ENCODE measurements at regions not wholly inside any gene's neighbourhood (a gene's known extent, or its start where the extent isn't known, plus 50 kb on each side); places are given as distances from the start of the nearest gene placed in this dataset.

DNA sequence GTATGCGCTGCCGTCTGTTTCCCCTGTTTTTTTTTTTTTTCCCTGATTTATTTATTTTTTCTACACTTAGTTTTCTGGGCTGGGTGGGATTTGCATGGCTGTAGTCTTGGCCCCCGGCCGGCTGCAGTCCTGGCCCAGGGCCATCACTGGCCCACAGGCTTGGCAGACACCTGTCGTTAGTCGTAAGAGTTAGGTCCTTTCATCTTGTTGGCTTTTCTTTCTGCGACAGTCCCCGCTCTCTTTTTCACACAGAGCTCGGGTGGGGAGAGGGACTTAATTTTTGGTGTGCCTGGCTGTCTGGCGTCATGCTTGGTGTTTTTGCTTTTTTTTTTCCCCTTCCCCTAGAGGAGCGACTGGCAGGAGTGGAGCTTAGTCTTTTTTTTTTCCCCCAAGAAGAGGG is 183.4 kb downstream of the KLF13 start:
- DNase-seq (ENCODE audit: low read depth): no peak

GRCh38 chr15:31511707-31512310 is 185.2 kb downstream of the KLF13 start:
- DNase-seq (ENCODE audit: low read depth): no peak

DNA sequence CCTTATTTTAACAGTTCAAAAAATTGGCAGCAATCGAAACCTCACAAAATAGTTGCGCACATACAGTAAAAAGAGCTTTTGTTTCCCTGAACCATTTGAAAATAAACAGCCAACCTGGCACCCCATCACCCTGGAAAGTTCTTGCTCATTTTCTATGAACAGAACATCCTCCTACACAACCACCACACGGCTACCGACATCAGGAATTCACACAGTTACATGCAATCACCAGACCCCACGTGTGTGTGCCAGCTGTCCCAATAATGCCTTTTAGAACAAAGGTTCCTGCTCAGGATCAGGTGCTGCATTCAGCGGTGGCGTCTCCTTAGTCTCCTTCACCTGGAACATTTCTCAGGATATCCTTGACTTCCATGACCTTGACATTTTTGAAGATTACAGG is 186.5 kb downstream of the KLF13 start:
- DNase-seq (ENCODE audit: low read depth): no peak

GRCh38 chr15:31516440-31516839 is 189.8 kb downstream of the KLF13 start:
- DNase-seq (ENCODE audit: low read depth): peak; percentile 48

DNA sequence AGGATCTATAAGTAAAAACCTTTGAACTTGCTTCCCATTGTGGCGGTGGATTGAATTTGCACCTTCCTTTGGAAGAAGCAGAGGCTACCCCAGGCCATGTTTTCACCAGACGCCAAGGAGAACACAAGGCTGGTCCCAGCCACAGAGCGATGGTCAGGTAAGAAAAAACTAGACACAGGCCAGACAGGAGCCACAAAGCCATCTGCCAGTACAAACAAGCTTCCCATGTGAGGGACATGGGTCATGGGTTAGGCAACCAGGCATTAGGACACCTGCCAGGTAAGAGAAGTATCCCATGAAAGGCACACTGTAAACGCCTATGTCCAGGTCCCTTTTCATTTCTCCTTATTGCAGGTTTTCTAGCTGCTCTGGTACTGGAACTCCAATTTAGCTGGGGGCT is 190.2 kb downstream of the KLF13 start:
- no peak for DNase-seq (ENCODE audit: low read depth)

DNA sequence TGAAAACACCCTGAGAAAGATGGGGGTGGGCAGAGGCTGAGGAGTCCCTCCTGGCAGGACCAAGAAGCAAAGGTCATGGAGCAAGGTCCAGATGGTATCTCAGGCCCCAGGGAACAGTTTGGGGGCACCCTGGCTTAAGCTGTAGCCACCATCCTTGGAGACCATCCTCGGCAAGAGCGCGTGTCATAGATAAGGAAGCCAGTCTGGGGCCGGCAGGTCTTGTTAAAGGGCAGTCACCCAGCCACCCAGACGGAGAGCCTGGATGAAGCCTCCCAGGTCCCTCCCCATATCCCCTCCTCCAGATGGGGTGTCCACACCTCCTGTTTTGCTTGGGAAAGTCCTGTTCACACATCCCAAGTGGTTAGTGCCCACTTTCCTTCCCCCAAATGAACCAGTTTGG is 191.1 kb downstream of the KLF13 start:
- DNase-seq (ENCODE audit: low read depth): no peak

DNA sequence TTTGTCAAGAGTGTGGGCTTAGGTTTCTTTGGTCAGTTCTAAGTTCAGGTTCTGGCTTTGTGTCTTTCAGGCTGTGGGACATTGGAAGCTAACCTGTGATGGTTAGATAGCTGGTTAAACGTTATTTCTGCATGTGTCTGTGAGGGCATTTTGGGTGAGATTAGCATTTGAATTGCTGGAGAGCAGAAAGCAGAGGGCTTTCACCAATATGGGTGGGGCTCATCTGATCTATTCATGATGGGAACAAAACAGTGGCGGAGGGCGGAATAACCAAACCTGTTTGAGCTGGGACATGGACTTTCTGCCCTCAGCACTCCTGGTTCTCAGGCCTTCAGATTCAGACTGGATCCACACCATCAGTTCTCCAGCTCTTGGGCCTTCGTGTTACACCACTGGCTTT is 195.4 kb downstream of the KLF13 start:
- DNase-seq (ENCODE audit: low read depth): no peak

GRCh38 chr15:31523027-31523654 is 196.5 kb downstream of the KLF13 start:
- no peak for DNase-seq (ENCODE audit: low read depth)

DNA sequence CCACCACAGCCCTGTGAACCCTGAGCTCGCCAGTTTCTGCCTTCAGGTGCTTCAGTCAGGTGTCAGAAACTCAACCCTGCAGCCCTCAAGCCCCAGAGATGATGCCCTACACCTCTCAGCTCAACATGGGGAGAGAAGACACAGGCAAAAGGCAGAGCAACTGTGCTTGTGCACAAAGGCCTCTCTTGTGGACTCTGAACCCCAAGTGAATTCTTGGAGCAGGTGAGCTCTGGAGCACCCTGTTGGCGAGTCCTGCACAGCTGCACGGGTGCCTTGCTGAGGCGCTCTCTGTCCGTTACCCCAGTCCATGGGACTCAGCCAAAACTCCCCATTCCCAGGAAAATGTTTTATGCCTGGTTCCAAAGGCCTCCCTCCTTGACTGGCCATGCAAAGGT is 197.0 kb downstream of the KLF13 start:
- no peak for DNase-seq (ENCODE audit: low read depth)

DNA sequence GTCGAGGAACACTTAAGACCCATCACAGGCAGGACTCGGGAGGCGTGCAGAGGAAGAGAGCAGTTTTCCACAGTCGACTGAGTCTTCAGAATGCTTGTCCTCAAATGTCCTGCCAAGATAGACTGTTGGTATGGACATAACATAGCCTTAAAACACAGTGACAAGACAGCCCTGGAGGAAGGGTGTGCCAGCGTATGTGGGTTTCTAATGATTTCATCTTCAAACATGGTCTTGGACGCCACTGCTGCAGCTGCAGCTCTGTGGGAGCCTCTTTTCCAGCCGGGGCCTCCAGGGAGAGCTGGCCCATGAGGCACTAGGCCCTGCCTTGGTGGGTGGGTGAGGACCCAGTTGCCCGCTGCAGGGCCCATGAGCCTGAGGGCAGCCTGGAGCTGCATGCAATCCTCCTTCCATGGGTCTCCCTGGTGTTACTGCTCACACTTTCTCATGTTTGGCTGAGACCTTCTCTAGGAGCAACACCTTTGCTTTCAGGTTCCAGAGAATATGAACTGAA is 198.6 kb downstream of the KLF13 start:
- DNase-seq (ENCODE audit: low read depth): no peak

- DNase-seq (ENCODE audit: low read depth): no peak
These were observed 199.5 kb downstream of the KLF13 start for GRCh38 chr15:31525988-31526665.

GRCh38 chr15:31526916-31527690 is 200.5 kb downstream of the KLF13 start:
- DNase-seq (ENCODE audit: low read depth): no peak

DNA sequence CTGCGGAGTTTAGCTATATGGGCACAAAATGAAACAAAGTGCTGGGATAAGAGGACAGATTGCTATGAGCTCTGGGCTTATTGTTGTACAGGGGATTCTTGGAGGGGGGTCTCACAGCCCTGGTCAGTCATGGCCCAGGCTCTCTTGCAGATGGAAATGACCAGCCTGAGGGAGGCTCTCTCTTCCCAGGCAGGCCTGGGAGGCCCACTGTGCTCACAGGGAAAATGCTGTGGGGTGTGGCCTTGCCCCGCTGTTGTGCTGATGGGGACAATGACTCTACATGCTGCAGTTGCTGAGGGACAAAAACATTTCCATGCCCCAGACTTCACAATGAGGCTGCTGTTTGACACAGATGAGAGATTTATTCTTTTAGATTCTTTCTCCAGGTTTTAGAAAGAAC is 202.2 kb downstream of the KLF13 start:
- no peak for DNase-seq (ENCODE audit: low read depth)

DNA sequence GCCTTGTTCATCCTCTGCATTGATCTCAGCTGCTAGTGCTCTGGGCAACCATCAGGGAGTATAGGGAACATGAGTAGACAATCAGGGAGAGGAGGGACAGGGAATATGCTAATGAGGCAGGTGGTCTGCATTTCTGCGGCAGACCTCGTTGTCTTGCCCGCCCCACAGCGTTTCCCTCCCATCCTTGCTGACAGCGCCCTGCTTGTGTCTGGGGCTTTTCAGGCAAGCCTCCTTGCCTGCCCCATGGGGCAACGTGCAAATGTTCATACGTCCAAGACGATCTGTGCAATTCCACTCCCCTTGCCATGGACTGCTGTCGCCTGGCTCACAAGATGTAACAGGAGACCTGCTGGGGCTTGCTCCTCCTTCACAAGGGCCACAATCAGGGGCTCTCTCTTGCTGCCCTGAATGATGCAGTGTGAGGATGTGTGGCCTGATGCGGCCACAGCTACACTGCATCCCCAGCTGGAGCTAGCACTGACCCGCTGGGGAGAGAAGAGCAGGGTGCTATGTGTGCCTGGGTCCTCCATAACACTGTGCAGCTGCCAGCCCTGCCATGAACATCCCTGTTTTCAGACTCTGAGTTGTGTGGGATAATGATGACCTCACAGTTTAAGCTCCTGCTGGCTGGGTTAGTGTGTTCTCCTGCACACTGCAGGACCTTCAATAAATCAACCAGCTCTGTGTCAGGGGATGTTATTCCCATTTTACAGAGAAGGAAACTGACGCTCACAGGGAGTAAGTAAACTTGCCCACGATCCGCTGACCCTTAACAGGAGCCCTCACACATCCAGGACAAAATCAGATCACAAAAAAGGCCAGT is 211.3 kb downstream of the KLF13 start:
- no peak for DNase-seq (ENCODE audit: low read depth)

DNA sequence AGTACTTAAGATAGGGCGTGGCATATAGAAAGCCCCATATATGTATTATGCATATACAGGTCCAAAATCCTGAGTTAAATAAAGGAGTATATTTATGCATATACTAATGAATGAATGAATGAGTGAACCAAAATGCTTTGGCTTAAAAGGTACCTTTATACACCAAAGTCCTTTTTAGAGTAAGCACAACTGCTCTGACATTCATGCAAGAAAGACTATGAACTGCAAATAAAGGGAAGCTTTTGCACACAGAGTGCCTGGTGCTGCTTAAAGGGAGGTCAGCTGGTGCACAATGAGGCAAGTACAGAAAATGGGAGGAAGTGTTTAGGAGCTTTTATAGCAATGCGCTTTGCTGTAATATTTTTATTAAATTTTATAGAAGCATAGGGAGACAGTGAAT is 214.0 kb downstream of the KLF13 start:
- DNase-seq (ENCODE audit: low read depth): no peak

- DNase-seq (ENCODE audit: low read depth): no peak
These were observed 217.7 kb downstream of the KLF13 start for GRCh38 chr15:31544361-31544760.

DNA sequence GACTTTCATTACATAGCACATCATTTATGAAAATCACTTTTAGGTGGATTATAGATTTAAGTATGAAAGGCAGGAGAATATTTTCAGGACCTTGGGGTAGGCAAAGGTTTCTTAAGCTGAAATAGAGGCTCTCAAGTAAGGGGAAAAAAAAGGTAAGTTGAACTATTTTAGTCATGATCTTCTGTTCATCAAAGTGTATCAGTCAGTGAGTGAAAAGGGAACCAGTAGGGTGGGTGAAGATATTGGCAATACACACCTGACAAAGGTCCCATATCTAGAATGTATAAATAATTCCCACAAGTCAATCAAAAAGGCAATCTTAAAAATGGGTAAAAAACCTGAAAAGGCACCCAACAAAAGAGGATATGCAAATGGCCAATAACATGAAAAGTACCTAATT is 218.6 kb downstream of the KLF13 start:
- no peak for DNase-seq (ENCODE audit: low read depth)

GRCh38 chr15:31550211-31550977 is 223.8 kb downstream of the KLF13 start:
- no peak for DNase-seq (ENCODE audit: low read depth)

DNA sequence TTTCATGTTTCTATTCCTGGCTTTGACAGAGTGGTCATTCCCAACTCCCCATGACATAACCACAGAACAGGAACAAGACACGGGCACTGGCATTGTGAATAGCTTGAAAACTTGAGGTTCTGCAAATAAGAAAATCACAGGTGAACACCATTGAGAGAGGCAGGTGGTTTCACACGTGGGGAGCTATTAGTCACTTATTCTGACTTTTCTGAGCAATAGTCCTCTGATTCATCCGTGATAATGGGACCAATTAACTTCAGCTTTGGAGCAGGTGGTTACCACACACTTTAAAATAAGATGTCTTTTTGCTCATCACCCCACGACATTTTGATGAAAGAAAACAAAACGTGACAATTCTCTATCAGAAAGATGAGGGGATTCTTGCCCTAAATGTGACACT is 224.7 kb downstream of the KLF13 start:
- DNase-seq (ENCODE audit: low read depth): no peak

DNA sequence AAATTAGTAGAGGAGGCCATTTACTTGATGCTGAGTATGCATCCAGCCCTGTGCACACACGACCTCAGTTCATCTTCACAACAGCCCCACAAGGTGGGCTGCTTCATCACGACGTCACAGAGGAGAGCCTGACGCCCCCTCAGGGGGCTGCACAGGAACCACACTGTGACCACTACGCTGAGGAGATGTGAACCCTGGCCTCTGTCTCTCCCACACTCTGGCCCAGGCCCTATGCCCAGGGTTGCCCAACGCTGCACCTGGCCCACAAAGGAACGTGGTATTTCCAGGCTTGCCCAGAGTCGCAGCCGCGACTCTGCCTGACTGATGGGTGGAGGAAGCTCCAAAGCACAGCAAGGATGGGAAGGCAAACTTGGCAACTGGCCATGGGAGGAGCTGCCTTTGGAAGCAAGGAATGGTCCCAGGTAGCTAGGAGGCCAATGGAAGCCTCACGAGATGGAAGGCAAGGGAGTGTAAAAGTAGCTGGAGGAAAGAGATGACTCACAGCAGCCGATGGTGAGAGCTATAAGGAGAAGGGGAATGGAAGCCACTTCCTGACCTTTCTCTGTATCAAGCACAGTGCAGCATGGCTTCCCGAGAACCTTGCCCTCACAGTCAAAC is 226.0 kb downstream of the KLF13 start:
- no peak for DNase-seq (ENCODE audit: low read depth)

DNA sequence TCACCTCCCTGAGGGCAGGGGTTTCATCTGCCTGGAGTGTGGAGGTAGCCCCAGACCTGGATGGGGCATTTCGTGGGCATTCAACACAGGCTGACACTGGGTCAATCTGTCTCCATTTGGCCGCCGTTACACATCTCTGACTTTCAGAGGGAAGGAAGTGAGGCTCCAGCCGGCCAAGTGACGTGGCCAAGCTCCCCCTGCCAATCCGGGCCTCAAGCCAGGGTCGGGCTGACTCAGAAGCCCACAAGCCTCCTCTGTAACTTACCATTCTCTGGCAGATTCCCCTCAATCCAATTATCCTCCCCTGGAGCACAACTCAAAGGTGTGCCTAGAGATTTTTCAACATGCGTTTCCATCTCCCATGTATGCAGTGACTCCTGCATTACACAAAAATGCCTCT is 227.6 kb downstream of the KLF13 start:
- DNase-seq (ENCODE audit: low read depth): no peak

Measured in CMK (cell line).